CD4-positive, alpha-beta T cell treated with Interleukin-15 for 4 hours (primary cell): ENCODE measurements at regions not wholly inside any gene's neighbourhood (a gene's known extent, or its start where the extent isn't known, plus 50 kb on each side); places are given as distances from the start of the nearest gene placed in this dataset.
"Not testable (repeated sequence)": the region's sequence is repeated elsewhere in the genome, so short reads cannot be mapped to it uniquely, and the experiment has no call there.

Experiments used
- DNase-seq: peaks from one replicate; pipeline ENCODE4 v3.0.0-alpha.2; 2020; ENCODE audit warnings: low spot score

- DNase-seq: no peak
Measured at GRCh38 chr2:61623747-61624146, 85.6 kb upstream of the XPO1 start.

GRCh38 chr2:61620244-61621159 is 82.3 kb upstream of the XPO1 start:
- no peak for DNase-seq

DNA sequence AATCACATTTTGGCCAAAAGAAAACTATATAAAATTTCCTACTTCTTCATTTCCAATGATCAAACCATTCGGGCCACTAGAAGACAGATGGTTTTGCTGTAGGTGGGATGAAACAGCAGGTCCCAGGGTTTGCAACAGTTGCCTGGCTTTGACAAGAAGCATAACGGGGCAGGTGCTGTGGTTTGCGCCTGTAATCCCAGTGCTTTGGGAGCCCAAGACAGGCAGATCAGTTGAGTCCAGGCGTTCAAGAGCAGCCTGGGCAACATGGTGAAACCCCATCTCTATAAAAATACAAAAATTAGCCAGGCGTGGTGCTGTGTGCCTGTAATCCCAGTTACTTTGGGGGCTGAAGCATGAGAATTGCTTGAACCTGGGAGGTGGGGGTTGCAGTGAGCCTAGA is 81.4 kb upstream of the XPO1 start:
- DNase-seq: no peak

- DNase-seq: no peak
Measured at GRCh38 chr2:61617610-61618009, 79.5 kb upstream of the XPO1 start.

GRCh38 chr2:61605245-61605644 is 67.1 kb upstream of the XPO1 start:
- no peak for DNase-seq

DNA sequence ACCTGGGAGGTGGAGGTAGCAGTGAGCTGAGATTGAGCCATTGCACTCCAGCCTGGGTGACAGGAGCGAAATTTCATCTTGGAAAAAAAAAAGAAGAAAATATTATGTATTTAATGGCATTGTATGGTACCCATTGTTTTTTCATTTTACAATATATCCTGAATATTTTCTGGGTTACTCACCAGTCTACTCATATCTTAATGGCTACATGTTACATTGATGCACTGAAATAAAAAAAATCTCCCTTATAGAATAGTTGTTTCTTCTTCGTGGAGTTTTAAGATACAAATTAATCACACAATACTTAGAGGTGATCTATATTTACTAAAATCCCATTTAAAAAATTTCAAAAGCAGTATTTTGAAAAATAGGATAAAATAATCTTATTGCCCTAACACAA is 66.3 kb upstream of the XPO1 start:
- DNase-seq: no peak

DNA sequence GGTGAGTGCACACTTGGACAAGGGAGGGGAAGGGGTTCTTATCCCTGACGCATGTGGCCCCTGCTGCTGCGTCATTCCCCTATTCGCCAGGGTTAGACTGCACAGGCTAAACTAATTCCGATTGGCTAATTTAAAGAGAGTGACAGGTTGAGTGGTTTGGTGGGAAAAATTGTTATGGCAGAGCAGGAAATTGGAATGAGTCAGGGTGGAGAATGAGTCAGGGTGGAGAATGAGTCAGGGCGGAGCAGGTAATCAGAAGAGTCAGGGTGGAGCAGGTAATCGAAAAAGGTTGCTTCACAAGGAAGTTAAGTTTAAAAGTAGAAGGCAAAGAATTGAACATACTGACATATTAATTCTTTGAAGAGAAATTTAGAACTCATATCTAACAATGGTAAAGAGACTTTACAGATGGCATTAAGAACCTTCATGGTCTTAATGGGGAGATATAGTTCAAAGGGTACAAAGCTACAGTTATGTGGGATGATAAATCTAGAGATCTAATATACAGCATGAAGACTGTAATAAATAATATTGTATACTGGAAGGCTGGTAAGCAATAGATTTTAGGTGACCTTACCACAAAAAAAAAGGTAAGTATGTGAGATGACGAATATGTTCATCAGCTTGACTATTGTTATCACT is 60.5 kb upstream of the XPO1 start:
- DNase-seq: not testable (repeated sequence)

DNA sequence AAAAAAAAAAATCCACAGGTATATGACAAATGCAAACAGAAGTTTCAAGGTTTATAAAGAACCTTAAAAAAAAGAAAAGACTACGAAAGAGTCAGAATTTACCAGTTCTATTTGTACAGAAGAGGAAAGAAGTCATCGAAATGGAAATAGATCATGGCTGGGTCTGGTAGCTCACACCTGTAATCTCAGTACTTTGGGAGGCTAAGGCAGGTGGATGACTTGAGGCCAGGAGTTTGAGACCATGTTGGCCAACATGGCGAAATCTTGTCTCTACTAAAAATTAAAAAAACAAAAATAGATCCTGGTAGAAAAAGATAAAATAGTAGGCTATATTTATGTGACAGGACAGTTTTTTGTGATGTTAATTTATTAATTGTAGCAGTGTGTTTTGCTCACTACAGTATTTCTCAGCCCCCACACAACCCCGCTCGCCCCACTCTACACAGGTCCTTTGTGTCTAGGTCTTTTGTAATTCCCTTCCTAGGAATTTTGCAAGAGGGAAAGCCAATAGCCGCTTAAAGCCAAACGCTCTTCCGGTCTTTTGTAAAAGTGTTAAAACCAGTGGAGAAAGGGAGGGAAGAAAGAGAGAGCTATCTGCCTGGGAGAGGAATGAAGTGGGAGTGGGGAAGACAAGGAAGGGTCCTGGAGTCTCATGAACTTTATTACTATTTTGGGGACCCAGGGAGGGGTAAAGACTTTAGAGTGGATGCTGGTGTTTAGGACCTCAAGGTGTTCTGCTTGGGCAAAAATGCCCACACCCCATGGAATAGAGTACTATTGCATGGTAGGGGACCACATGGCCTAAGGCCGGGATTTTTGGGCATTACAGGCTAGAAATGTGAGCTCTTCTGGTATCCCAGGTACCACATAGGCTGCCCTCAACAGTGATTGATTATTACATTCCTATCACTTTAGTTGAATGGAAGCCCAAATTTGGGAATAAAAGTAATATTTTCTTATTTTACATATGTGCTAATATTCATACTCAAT is 59.4 kb upstream of the XPO1 start:
- DNase-seq: no peak

DNA sequence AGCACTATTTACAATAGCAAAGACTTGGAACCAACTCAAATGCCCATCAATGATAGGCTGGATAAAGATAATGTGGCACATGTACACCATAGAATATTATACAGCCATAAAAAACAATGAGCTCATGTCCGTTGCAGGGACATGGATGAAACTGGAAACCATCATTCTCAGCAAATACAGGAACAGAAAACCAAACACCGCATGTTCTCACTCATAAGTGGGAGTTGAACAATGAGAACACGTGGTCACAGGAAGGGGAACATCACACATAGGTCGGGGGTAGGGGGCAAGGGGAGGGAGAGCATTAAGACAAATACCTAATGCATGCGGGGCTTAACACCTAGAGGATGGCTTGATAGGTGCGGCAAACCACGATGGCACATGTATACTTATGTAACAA is 56.0 kb upstream of the XPO1 start:
- DNase-seq: not testable (repeated sequence)

GRCh38 chr2:61593648-61594047 is 55.5 kb upstream of the XPO1 start:
- DNase-seq: not testable (repeated sequence)

GRCh38 chr2:61590214-61590613 is 52.1 kb upstream of the XPO1 start:
- no peak for DNase-seq

DNA sequence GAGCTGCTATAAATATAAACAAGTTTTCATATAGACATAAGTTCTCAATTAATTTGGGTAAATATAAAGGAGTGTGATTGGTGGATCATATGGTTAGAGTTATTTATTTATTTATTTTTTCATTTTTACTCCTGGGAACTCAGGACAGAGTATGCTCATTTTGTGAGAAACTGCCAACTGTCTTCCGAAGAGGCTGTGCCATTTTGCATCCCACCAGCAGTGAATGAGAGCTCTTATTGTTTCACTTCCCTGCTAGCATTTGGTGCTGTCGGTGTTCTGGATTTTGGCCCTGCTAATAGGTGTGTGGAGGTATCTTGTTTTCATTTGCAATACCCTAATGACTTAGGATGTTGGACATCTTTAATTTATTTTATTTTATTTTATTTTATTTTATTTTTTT is 50.4 kb upstream of the XPO1 start:
- no peak for DNase-seq
